ENCODE measurements at regions not wholly inside any gene's neighbourhood (a gene's known extent, or its start where the extent isn't known, plus 50 kb on each side); places are given as distances from the start of the nearest gene placed in this dataset.
"Not testable (repeated sequence)": the region's sequence is repeated elsewhere in the genome, so short reads cannot be mapped to it uniquely, and the experiment has no call there.

DNA sequence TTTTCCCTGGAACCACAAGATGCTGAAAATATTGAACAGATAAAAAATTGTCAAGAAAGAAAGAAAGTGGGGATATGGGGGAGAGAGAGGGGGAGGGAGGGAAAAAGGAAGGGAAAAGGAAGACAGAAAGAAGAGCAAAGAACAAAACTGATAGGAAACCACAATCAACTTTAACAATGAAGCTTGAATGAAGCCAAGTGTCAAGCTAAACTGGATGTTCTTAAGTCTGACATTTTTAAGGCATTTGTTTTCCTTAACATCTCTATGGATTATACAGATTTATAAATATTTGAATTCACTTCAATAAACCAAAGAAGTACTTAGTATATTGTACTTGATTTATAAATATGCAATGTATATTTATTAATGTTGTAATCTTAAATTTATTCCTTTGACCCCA, 197.6 kb upstream of the SMLR1 start:
- DNase-seq (ENCODE audit: low read depth): no peak
- H3K4me3 ChIP-seq (ENCODE audit: low read depth, low read length): no peak overlapping the region
- TF ChIP-seq, protein P1, sequence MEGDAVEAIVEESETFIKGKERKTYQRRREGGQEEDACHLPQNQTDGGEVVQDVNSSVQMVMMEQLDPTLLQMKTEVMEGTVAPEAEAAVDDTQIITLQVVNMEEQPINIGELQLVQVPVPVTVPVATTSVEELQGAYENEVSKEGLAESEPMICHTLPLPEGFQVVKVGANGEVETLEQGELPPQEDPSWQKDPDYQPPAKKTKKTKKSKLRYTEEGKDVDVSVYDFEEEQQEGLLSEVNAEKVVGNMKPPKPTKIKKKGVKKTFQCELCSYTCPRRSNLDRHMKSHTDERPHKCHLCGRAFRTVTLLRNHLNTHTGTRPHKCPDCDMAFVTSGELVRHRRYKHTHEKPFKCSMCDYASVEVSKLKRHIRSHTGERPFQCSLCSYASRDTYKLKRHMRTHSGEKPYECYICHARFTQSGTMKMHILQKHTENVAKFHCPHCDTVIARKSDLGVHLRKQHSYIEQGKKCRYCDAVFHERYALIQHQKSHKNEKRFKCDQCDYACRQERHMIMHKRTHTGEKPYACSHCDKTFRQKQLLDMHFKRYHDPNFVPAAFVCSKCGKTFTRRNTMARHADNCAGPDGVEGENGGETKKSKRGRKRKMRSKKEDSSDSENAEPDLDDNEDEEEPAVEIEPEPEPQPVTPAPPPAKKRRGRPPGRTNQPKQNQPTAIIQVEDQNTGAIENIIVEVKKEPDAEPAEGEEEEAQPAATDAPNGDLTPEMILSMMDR (conservative IDR thresholded peaks at IDR 0.05; ENCODE audit: low read depth, low read length): no peak

DNA sequence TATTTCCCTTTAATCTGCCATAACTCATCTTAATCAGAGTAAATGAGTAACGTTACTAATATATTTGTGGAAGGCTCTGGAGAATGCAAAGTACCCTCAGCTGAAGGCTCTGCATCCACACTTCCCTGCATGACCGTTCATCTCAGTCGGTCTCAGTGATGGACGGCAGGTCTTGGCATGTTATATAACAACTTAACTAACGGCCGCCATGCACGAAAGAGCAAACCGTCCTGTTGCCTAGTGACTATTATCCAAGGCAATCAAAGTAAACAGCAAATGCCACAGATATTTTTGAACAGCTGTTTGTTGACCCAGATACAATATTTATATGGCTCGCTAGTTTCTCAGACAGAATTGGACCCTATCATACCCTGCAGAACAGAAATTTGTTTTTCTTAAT, 194.9 kb upstream of the SMLR1 start:
- no peak for DNase-seq (ENCODE audit: low read depth)
- TF ChIP-seq, protein P1 (conservative IDR thresholded peaks at IDR 0.05; ENCODE audit: low read depth, low read length): no peak
- no peak overlapping the region for H3K4me3 ChIP-seq (ENCODE audit: low read depth, low read length)

DNA sequence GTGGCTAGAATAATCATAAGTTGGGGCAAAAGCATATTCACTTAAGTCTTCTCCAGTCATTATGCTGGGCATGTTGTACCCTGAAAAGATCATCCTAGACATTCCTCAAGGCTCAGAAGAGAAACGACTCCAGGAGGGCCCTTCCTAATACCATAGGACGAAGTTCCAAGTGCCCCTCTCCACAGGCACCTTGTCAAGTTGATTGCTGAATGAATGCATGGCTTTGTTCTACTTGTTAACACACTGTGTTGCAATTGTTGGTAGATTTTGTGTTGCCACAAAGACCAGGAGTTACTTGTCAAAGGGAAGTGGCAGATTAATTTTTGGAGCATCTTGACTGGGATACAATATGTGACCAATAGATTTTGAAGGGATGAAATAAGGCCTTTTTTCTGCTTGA, 194.3 kb upstream of the SMLR1 start:
- H3K4me3 ChIP-seq (ENCODE audit: low read depth, low read length): no peak overlapping the region
- no peak for DNase-seq (ENCODE audit: low read depth)
- TF ChIP-seq, protein P1 (conservative IDR thresholded peaks at IDR 0.05; ENCODE audit: low read depth, low read length): no peak

DNA sequence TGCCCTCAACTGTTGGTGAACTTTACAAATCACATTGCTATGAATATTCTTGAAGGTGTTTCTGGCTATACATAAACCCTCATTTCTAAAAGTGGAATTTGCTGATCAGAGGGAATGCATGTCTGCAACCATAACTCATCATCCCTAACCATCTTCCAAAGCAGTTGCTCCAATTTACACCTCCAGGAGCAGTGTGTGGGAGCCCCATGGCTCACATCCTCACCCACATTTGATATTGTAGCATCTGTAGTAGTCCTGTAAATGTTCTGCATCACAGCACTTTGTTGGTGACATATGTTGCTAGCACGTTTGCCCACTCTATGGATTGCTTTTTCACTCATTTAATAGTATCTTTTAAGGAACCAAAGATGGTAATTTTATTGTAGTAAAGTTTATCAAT, 183.8 kb upstream of the SMLR1 start:
- no peak for DNase-seq (ENCODE audit: low read depth)
- H3K4me3 ChIP-seq (ENCODE audit: low read depth, low read length): no peak overlapping the region
- TF ChIP-seq, protein P1 (conservative IDR thresholded peaks at IDR 0.05; ENCODE audit: low read depth, low read length): no peak

DNA sequence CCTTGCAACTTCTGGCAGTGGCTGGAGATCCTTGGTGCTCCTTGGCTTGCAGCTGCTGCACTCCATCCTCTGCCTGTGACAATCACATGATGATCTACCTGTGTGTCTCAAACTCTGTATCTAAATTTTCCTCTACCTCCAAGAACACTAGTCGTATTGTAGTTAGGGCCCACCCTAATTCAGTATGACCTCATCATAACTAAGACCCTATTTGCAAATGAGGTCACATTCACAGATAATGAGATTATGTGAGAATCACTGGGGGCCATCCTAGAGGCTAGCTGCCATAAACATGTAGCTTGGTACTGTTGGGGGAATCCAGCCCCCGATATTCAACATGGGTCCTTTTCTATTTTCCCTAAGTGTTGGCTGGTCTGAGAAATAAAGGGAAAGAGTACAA, 183.0 kb upstream of the SMLR1 start:
- TF ChIP-seq, protein P1 (conservative IDR thresholded peaks at IDR 0.05; ENCODE audit: low read depth, low read length): no peak
- H3K4me3 ChIP-seq (ENCODE audit: low read depth, low read length): no peak overlapping the region
- DNase-seq (ENCODE audit: low read depth): no peak

DNA sequence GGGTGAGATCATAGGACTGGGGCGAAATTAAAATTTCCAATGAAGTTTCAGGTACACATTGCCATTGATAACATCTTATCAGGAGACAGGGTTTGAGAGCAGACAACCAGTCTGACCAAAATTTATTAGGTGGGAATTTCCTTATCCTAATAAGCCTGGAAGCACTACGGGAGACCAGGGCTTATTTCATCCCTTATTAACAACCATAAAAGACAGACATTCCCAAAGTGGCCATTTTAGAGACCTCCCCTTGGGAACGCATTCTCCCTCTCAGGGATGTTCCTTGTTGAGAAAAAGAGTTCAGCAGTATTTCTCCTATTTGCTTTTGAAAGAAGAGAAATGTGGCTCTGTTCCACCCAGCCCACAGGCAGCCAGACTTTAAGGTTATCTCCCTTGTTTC, 182.4 kb upstream of the SMLR1 start:
- DNase-seq (ENCODE audit: low read depth); H3K4me3 ChIP-seq (ENCODE audit: low read depth, low read length): not testable (repeated sequence)

DNA sequence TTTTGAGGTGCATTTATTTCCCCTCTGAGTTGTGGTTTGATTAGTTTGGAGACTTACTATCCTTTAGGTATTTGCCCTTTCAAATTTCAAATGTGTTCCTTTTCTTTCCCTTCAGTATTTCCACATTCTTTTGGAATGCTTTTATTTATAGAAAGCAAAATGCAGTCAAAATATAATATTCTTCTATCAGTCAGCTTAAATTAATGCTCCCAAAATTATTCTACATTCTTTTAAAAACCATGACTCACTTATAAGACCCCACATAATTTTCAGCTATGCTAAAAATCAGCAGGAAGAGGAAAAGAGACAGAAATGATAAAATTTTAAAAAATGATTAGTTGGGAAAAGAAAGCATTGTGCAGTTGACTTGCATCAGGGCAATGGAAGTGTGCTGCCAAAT, 180.0 kb upstream of the SMLR1 start:
- no peak for DNase-seq (ENCODE audit: low read depth)
- TF ChIP-seq, protein P1 (conservative IDR thresholded peaks at IDR 0.05; ENCODE audit: low read depth, low read length): no peak
- H3K4me3 ChIP-seq (ENCODE audit: low read depth, low read length): no peak overlapping the region

DNA sequence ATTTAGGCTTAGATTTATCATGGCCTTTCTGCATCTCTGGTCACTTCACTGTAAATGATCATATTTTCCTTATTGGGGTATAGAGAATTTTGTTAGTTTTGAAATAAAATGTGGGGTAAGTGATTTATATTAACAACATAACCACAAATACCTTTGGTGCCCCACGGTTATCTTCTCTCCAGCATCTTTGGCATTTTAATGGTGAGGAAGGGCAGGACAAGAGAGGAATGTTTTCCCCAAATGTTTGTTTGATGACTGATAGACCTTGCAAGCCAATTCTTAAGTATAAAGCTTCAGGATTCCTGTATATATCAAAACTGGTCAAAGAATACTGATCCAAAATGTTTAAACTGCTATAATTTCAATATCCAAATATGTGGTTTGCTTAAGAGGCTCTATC, 171.6 kb upstream of the SMLR1 start:
- DNase-seq (ENCODE audit: low read depth): no peak
- no peak overlapping the region for H3K4me3 ChIP-seq (ENCODE audit: low read depth, low read length)
- TF ChIP-seq, protein P1 (conservative IDR thresholded peaks at IDR 0.05; ENCODE audit: low read depth, low read length): no peak
